ENCODE measurements at regions not wholly inside any gene's neighbourhood (a gene's known extent, or its start where the extent isn't known, plus 50 kb on each side); places are given as distances from the start of the nearest gene placed in this dataset.
"Not testable (repeated sequence)": the region's sequence is repeated elsewhere in the genome, so short reads cannot be mapped to it uniquely, and the experiment has no call there.

DNA sequence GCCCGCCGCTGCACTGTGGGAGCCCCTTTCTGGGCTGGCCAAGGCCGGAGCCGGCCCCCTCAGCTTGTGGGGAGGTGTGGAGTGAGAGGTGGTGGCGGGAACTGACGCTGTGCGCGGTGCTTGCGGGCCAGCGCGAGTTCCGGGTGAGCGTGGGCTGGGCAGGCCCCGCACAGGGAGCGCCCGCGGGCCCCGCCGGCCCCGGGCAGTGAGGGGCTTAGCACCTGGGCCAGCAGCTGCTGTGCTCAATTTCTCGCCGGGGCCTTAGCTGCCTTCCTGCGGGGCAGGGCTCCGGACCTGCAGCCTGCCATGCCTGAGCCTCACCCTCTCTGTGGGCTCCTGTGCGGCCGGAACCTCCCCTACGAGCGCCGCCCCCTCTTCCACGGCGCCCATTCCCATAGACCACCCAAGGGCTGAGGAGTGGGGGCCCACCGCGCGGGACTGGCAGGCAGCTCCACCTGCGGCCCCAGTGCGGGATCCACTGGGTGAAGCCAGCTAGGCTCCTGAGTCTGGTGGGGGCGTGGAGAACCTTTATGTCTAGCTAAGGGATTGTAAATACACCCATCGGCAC, 1062.6 kb downstream of the TDRD15 start:
- TF ChIP-seq, protein P1, sequence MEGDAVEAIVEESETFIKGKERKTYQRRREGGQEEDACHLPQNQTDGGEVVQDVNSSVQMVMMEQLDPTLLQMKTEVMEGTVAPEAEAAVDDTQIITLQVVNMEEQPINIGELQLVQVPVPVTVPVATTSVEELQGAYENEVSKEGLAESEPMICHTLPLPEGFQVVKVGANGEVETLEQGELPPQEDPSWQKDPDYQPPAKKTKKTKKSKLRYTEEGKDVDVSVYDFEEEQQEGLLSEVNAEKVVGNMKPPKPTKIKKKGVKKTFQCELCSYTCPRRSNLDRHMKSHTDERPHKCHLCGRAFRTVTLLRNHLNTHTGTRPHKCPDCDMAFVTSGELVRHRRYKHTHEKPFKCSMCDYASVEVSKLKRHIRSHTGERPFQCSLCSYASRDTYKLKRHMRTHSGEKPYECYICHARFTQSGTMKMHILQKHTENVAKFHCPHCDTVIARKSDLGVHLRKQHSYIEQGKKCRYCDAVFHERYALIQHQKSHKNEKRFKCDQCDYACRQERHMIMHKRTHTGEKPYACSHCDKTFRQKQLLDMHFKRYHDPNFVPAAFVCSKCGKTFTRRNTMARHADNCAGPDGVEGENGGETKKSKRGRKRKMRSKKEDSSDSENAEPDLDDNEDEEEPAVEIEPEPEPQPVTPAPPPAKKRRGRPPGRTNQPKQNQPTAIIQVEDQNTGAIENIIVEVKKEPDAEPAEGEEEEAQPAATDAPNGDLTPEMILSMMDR (IDR thresholded peaks at IDR 0.05): not testable (repeated sequence)
- not testable (repeated sequence) for TF ChIP-seq POLR2AphosphoS5, EP300 (IDR thresholded peaks at IDR 0.05)
